ENCODE measurements at regions not wholly inside any gene's neighbourhood (a gene's known extent, or its start where the extent isn't known, plus 50 kb on each side); places are given as distances from the start of the nearest gene placed in this dataset.

- Histone ChIP-seq H3K9me3 (replicated peaks in 1 of 2; ENCODE audit: control insufficient read depth in 1 of 2, insufficient read depth in 1 of 2, low read length in 2 of 2) (no peaks in the 10 kb centered on the region), H4K20me1 (ENCODE audit: insufficient read depth, low read length) (no peaks in the 10 kb centered on the region), H3K36me3 (replicated peaks in 1 of 2; ENCODE audit: control insufficient read depth in 1 of 2, insufficient read depth in 2 of 2, low read length in 2 of 2) (no peaks in the 10 kb centered on the region), H2AFZ (ENCODE audit: insufficient read depth, low read depth, low read length, poor library complexity, severe bottlenecking) (no peak overlapping the region), H3K79me2 (ENCODE audit: insufficient read depth, low read length) (no peaks in the 10 kb centered on the region), H3K27ac (ENCODE audit: low read depth in 1 of 2, low read length in 2 of 2) (no peak overlapping the region), H3K4me2 (replicated peaks; ENCODE audit: extremely low read depth, low read length, poor library complexity, severe bottlenecking) (no peak overlapping the region), H3K27me3 (ENCODE audit: control insufficient read depth in 2 of 2, insufficient read depth in 2 of 2, low read length in 2 of 2) (no peaks in the 10 kb centered on the region), H3K9ac (ENCODE audit: insufficient read depth, low read length, poor library complexity, severe bottlenecking) (no peak overlapping the region), H3K4me3 (replicated peaks in 1 of 3; ENCODE audit: low read depth in 2 of 3, low read length in 3 of 3) (no peak overlapping the region), H3K4me1 (ENCODE audit: control insufficient read depth in 1 of 2, insufficient read depth in 2 of 2, low read length in 2 of 2) (no peaks in the 10 kb centered on the region)
- no peaks in the 10 kb centered on the region for H3K36me3 Mint-ChIP-seq
- H3K27me3 Mint-ChIP-seq (ENCODE audit: low read depth in 3 of 3), result peaks cover 0 to 3% (median 1%) of the 10 kb centered on the region in 3 donors
- no peaks in the 10 kb centered on the region for H3K4me1 Mint-ChIP-seq
- no peak for TF ChIP-seq CTCF (IDR thresholded peaks at IDR 0.05)
- peaks cover 0 to 13% (median 2%) of the 10 kb centered on the region in 7 donors for H3K9me3 Mint-ChIP-seq
- WGBS (ENCODE audit: insufficient coverage), result 80% methylated on average over 1 of the region's 5 CpGs
- no peak overlapping the region for H3K27ac Mint-ChIP-seq
- H3K4me3 Mint-ChIP-seq, result no peak overlapping the region
- no peak for DNase-seq
- intact Hi-C loops (cut with micrococcal nuclease), result no loop called here
Observed at GRCh38 chr2:212712466-212712865, 173.9 kb upstream of the ERBB4 start.

GRCh38 chr2:212711856-212712255 lies 173.3 kb upstream of the ERBB4 start:
- no peak overlapping the region for H3K4me3 Mint-ChIP-seq
- H3K27me3 Mint-ChIP-seq (ENCODE audit: low read depth in 3 of 3), result peaks cover 0 to 4% (median 1%) of the 10 kb centered on the region in 3 donors
- Histone ChIP-seq H3K4me3 (replicated peaks in 1 of 3; ENCODE audit: low read depth in 2 of 3, low read length in 3 of 3) (no peak overlapping the region), H2AFZ (ENCODE audit: insufficient read depth, low read depth, low read length, poor library complexity, severe bottlenecking) (no peak overlapping the region), H3K36me3 (replicated peaks in 1 of 2; ENCODE audit: control insufficient read depth in 1 of 2, insufficient read depth in 2 of 2, low read length in 2 of 2) (no peaks in the 10 kb centered on the region), H3K9ac (ENCODE audit: insufficient read depth, low read length, poor library complexity, severe bottlenecking) (no peak overlapping the region), H3K27ac (ENCODE audit: low read depth in 1 of 2, low read length in 2 of 2) (no peak overlapping the region), H3K27me3 (ENCODE audit: control insufficient read depth in 2 of 2, insufficient read depth in 2 of 2, low read length in 2 of 2) (no peaks in the 10 kb centered on the region), H4K20me1 (ENCODE audit: insufficient read depth, low read length) (no peaks in the 10 kb centered on the region), H3K4me2 (replicated peaks; ENCODE audit: extremely low read depth, low read length, poor library complexity, severe bottlenecking) (no peak overlapping the region), H3K79me2 (ENCODE audit: insufficient read depth, low read length) (no peaks in the 10 kb centered on the region), H3K4me1 (ENCODE audit: control insufficient read depth in 1 of 2, insufficient read depth in 2 of 2, low read length in 2 of 2) (no peaks in the 10 kb centered on the region), H3K9me3 (replicated peaks in 1 of 2; ENCODE audit: control insufficient read depth in 1 of 2, insufficient read depth in 1 of 2, low read length in 2 of 2) (no peaks in the 10 kb centered on the region)
- no peaks in the 10 kb centered on the region for H3K4me1 Mint-ChIP-seq
- DNase-seq, result no peak
- no peak overlapping the region for H3K27ac Mint-ChIP-seq
- TF ChIP-seq CTCF (IDR thresholded peaks at IDR 0.05), result no peak
- no peaks in the 10 kb centered on the region for H3K36me3 Mint-ChIP-seq
- H3K9me3 Mint-ChIP-seq, result peaks cover 0 to 13% (median 2%) of the 10 kb centered on the region in 7 donors
- no CpG with 5 or more reads among the region's 3 CpGs for WGBS (ENCODE audit: insufficient coverage)
- intact Hi-C loops (cut with micrococcal nuclease), result no loop called here
